ENCODE measurements at regions not wholly inside any gene's neighbourhood (a gene's known extent, or its start where the extent isn't known, plus 50 kb on each side); places are given as distances from the start of the nearest gene placed in this dataset.

DNA sequence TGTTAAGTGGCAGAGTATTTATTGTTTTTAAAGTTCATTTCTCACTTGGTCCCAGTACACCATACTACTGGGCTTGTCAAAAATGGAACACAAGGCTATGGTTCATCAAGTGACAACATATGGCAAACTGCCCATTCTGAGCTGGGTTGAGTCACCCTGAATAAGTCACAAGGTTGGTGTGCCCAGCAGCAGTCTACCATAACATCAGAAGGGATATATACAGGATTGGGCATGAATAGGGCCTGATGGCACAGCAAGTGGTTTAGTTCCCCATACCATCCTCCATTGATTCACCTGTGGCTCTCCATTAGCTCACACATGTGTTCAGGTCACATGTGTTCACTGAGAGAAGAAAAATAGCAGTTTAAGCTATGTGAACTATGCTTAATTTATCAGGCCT lies 249.8 kb upstream of the PRDM9 start:
- TF ChIP-seq CTCF (conservative IDR thresholded peaks at IDR 0.05), result no peak
- no peak for TF ChIP-seq EZH2 (IDR thresholded peaks at IDR 0.05; ENCODE audit: low read depth)

Data from PC-9 (cell line).